Lower lobe of right lung (tissue), 2 donors: ENCODE measurements at regions not wholly inside any gene's neighbourhood (a gene's known extent, or its start where the extent isn't known, plus 50 kb on each side); places are given as distances from the start of the nearest gene placed in this dataset.

Experiments
- ATAC-seq, 2 donors: fragments of 200-7000 bp; cut with Tn5 transposase; one replicate each; pipeline ENCODE4 v1.9.1; 2020 to 2022; ENCODE audit warnings: mild to moderate bottlenecking in 2 of 2, moderate library complexity in 2 of 2
- DNase-seq: peaks from one replicate; pipeline ENCODE4 v3.0.0-alpha.2; 2020
- H3K27ac ChIP-seq: fragments of 200-600 bp; one replicate; pipeline ENCODE4 v1.8.0; 2022
- H3K27me3 ChIP-seq: fragments of 200-600 bp; one replicate; pipeline ENCODE4 v1.8.0; 2022; ENCODE audit warnings: low read depth
- H3K36me3 ChIP-seq: fragments of 200-600 bp; one replicate; pipeline ENCODE4 v1.8.0; 2022; ENCODE audit warnings: mild to moderate bottlenecking
- H3K4me1 ChIP-seq: fragments of 200-600 bp; one replicate; pipeline ENCODE4 v1.8.0; 2022
- H3K4me3 ChIP-seq: fragments of 200-600 bp; one replicate; pipeline ENCODE4 v1.8.0; 2022; ENCODE audit warnings: mild to moderate bottlenecking
- H3K9me3 ChIP-seq: fragments of 200-600 bp; one replicate; pipeline ENCODE4 v1.8.0; 2022
- CTCF ChIP-seq: fragments of 200-600 bp; IDR thresholded peaks from one replicate; pipeline ENCODE4 v1.8.0; 2022; ENCODE audit warnings: antibody characterized with exemption, mild to moderate bottlenecking
- intact Hi-C: fragments of 100-400 bp; cut with DNase I; formaldehyde crosslinking; loops from one replicate; pipeline ENCODE4 v1.11.0; 2022
- donor health status: DM: no; HTN: yes; CAD: no; lungs with severe emphysema.

GRCh38 chr3:64925575-64925974 lies 237.8 kb upstream of the ADAMTS9 start:
- TF ChIP-seq CTCF = no peak
- no peaks in the 10 kb centered on the region for H3K9me3 ChIP-seq
- DNase-seq (no peak), ATAC-seq (no peak)
- no peaks in the 10 kb centered on the region for H3K36me3 ChIP-seq
- intact Hi-C loops = no loop called here
- no peak overlapping the region for H3K4me3 ChIP-seq
- no peak overlapping the region for H3K27ac ChIP-seq
- H3K27me3 ChIP-seq = no peaks in the 10 kb centered on the region
- no peaks in the 10 kb centered on the region for H3K4me1 ChIP-seq

DNA sequence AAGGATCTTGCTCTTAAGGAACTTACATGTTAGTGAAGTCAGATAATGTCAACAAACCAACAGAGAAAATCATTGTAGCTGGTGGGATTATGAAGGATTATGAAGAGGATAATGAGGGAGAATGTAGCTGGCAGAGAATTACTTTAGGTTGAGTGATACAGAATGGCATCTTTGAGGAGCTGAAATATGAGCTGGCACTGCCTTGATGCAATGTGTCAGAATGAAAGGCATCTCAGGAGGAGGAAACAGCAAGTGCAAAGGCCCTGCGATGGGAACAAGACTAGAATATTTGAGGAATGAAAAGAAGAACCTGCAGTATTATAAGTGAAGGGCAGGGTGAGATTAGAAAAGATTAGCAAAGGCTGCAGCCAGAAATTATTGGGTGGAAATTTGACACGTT lies 237.2 kb upstream of the ADAMTS9 start:
- H3K4me1 ChIP-seq = no peaks in the 10 kb centered on the region
- no peak for ATAC-seq
- intact Hi-C loops = no loop called here
- no peak for DNase-seq
- TF ChIP-seq CTCF = no peak
- no peaks in the 10 kb centered on the region for H3K9me3 ChIP-seq
- H3K27ac ChIP-seq = no peak overlapping the region
- no peaks in the 10 kb centered on the region for H3K27me3 ChIP-seq
- no peak overlapping the region for H3K4me3 ChIP-seq
- H3K36me3 ChIP-seq = no peaks in the 10 kb centered on the region

DNA sequence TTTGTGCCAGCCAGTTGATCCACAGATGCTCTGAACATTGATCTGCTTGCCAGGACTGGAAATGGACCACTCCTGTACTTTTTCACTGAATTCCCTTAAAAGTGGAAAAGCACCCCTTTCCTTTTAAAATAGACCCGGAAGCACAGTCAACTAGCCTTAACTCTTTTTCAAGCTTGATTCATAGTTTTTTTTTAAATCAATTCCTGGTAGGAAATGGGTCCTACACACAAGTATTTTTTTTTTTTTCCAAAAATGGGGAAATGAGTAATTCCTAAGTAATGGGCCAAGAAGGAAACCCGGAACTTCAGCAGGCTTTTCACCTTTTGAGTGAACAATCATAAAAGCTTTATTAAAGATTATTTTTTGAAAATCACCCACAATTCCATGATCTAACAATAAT lies 234.4 kb upstream of the ADAMTS9 start:
- ATAC-seq = no peak
- intact Hi-C loops = no loop called here
- Histone ChIP-seq H3K9me3 (no peaks in the 10 kb centered on the region), H3K4me1 (no peaks in the 10 kb centered on the region), H3K27me3 (no peaks in the 10 kb centered on the region), H3K36me3 (no peaks in the 10 kb centered on the region), H3K4me3 (no peak overlapping the region), H3K27ac (no peak overlapping the region)
- no peak for TF ChIP-seq CTCF
- DNase-seq = no peak

DNA sequence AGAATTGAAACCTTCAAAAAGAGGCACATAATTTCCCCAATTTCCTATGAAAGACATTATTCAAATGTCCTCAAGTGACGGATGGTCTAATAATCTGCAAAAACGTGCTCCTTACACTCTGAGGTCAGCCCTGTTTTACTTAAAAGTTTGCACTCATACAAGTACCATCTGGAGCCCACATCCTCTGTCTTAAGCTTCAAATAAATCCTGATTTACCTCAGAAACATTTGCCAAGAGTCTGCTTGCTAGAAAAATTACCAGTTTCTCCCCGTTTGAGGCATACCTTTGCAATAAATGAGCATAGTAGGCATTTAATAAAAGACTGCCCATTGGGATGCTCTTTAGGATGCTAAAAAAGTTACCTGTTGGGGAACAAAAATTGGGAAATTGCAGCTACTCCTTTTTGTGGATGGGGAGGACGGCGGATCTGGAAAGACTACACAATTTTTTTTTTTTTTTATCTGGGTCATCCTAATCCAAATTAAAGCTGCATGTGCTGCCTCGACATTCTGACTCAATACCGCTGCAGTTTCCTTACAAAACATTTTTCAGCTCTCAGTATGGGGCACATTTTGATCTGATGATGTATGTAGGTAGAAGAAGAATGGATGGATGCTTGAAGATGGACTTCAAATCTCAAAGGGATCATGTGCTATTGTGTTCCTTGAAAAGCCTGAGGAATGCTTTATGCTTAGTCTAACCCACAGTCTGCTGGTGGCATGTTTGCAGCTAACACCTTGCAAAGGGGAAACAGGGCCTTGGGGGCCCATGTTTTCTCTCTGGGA lies 233.7 kb upstream of the ADAMTS9 start:
- Histone ChIP-seq H3K4me1 (no peaks in the 10 kb centered on the region), H3K9me3 (no peaks in the 10 kb centered on the region), H3K27ac (no peak overlapping the region), H3K27me3 (no peaks in the 10 kb centered on the region), H3K36me3 (no peaks in the 10 kb centered on the region), H3K4me3 (no peak overlapping the region)
- ATAC-seq (no peak), DNase-seq (no peak)
- intact Hi-C loops = no loop called here
- no peak for TF ChIP-seq CTCF

- H3K9me3 ChIP-seq = no peaks in the 10 kb centered on the region
Observed at GRCh38 chr3:64919934-64920333, 232.1 kb upstream of the ADAMTS9 start.

More at GRCh38 chr3:64919934-64920333, 232.1 kb upstream of the ADAMTS9 start:
- Histone ChIP-seq H3K4me1 (no peaks in the 10 kb centered on the region), H3K27ac (no peak overlapping the region), H3K36me3 (no peaks in the 10 kb centered on the region), H3K4me3 (no peak overlapping the region), H3K27me3 (no peaks in the 10 kb centered on the region)
- intact Hi-C loops = no loop called here
- no peak for TF ChIP-seq CTCF
- no peak for ATAC-seq
- no peak for DNase-seq
